Tibial nerve (tissue), 4 donors: ENCODE measurements at regions not wholly inside any gene's neighbourhood (a gene's known extent, or its start where the extent isn't known, plus 50 kb on each side); places are given as distances from the start of the nearest gene placed in this dataset.
"Not testable (repeated sequence)": the region's sequence is repeated elsewhere in the genome, so short reads cannot be mapped to it uniquely, and the experiment has no call there.

Experiments used
- DNase-seq, 2 donors: peaks; one replicate each; pipeline ENCODE4 v3.0.0-alpha.2; 2019; ENCODE audit warnings: low spot score in 2 of 2
- H3K27ac ChIP-seq, 4 donors: fragments of 200-600 bp; sonication (generic) in 3 of 4; one replicate each; pipeline ENCODE4 v1.5.1; 2017 to 2019; ENCODE audit warnings: mild to moderate bottlenecking in 1 of 4
- H3K27me3 ChIP-seq, 2 donors: fragments of 200-600 bp; sonication (generic) in 1 of 2; one replicate each; pipeline versions ENCODE4 v1.5.1 to v1.6.0; 2017 to 2019
- H3K36me3 ChIP-seq, 3 donors: fragments of 200-600 bp; sonication (generic); one replicate each; pipeline ENCODE4 v1.5.1; 2018 to 2019
- H3K4me1 ChIP-seq, 4 donors: fragments of 200-600 bp; sonication (generic) in 3 of 4; one replicate each; pipeline ENCODE4 v1.5.1; 2017 to 2019
- H3K4me3 ChIP-seq, 4 donors: fragments of 200-600 bp; sonication (generic) in 3 of 4; one replicate each; pipeline ENCODE4 v1.5.1; 2017 to 2019; ENCODE audit warnings: mild to moderate bottlenecking in 1 of 4, moderate library complexity in 1 of 4
- H3K9me3 ChIP-seq, 4 donors: fragments of 200-600 bp; sonication (generic) in 3 of 4; one replicate each; pipeline ENCODE4 v1.5.1; 2017 to 2019
- EP300 ChIP-seq, 2 donors: sonication (generic); formaldehyde crosslinking; IDR thresholded peaks; one replicate each; pipeline ENCODE4 v1.6.1; 2017; ENCODE audit warnings: antibody characterized with exemption in 2 of 2, mild to moderate bottlenecking in 1 of 2
- POLR2A ChIP-seq, 2 donors: fragments of 450-650 bp; IDR thresholded peaks; one replicate each; pipeline ENCODE4 v1.6.1; 2017; ENCODE audit warnings: antibody characterized with exemption in 2 of 2, mild to moderate bottlenecking in 2 of 2, moderate library complexity in 2 of 2
- WGBS, 2 donors: methylation state at CpG; one replicate each; pipeline ENCODE4 v1.1.5; 2018; 5-methylcytosine and 5-hydroxymethylcytosine counted together
- TF ChIP-seq, protein P1 (sequence below), 5 experiments: fragments of 200-600 bp in 3 of 5; fragments of 450-650 bp in 2 of 5; sonication (generic) in 3 of 5; IDR thresholded peaks; one replicate each; pipeline ENCODE4 v1.5.1; 2016 to 2019; ENCODE audit warnings: antibody characterized with exemption in 5 of 5, mild to moderate bottlenecking in 3 of 5, moderate library complexity in 2 of 5

DNA sequence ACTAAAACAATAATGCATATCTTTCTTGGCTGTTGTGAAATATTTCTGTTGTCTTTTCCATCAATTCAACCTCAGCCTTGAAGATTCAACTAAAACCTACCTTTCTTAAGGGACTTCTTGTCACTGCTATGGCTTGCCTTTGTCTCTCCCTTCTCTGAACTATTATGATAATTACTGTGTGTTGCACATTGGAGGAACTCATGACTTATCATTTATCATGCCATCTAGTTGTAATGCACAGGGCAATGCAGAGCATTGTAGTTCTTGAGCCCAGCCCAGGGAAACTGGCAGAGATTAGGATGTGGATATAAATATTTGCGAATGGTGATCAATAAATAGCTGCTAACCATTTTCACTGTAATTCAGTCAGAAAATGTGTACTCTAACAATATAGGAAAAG lies 427.1 kb upstream of the FRG2C start:
- Histone ChIP-seq H3K36me3 (no peaks in the 10 kb centered on the region), H3K9me3 (no peaks in the 10 kb centered on the region), H3K4me3 (no peak overlapping the region), H3K27ac (no peak overlapping the region), H3K27me3 (no peaks in the 10 kb centered on the region), H3K4me1 (no peaks in the 10 kb centered on the region)
- TF ChIP-seq EP300 (IDR thresholded peaks at IDR 0.05): no peak
- TF ChIP-seq, protein P1, sequence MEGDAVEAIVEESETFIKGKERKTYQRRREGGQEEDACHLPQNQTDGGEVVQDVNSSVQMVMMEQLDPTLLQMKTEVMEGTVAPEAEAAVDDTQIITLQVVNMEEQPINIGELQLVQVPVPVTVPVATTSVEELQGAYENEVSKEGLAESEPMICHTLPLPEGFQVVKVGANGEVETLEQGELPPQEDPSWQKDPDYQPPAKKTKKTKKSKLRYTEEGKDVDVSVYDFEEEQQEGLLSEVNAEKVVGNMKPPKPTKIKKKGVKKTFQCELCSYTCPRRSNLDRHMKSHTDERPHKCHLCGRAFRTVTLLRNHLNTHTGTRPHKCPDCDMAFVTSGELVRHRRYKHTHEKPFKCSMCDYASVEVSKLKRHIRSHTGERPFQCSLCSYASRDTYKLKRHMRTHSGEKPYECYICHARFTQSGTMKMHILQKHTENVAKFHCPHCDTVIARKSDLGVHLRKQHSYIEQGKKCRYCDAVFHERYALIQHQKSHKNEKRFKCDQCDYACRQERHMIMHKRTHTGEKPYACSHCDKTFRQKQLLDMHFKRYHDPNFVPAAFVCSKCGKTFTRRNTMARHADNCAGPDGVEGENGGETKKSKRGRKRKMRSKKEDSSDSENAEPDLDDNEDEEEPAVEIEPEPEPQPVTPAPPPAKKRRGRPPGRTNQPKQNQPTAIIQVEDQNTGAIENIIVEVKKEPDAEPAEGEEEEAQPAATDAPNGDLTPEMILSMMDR (IDR thresholded peaks at IDR 0.05): no peak
- WGBS, 2 donors: 94 to 100% methylated on average over 1 of the region's 1 CpG
- no peak for DNase-seq

DNA sequence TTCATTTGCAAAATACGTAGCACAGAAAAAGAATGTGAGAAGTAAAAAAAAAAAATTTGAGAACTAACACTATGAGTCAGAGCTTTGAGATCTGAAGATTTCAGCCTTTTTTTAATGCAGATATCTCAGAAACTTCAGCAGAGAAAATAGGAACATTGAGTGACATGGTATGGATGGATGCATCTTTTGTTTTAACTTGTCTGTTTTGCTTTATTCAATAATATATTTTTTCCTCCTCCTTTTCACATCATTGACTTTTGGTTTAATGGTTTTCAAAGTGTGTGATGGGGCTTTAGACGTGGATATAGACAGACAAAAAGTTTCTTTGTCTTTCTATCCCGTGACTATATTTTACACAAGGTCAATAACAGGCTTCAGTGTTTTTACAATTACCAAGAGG lies 426.7 kb upstream of the FRG2C start:
- Histone ChIP-seq H3K4me1 (no peaks in the 10 kb centered on the region), H3K4me3 (no peak overlapping the region), H3K27ac (no peak overlapping the region), H3K27me3 (no peaks in the 10 kb centered on the region), H3K36me3 (no peaks in the 10 kb centered on the region), H3K9me3 (no peaks in the 10 kb centered on the region)
- 37 to 39% methylated on average over 3 of the region's 3 CpGs for WGBS, 2 donors
- TF ChIP-seq POLR2A (IDR thresholded peaks at IDR 0.05) (no peak), EP300 (IDR thresholded peaks at IDR 0.05) (no peak)
- TF ChIP-seq, protein P1 (IDR thresholded peaks at IDR 0.05): no peak
- no peak for DNase-seq

GRCh38 chr3:75241226-75241962 lies 422.7 kb upstream of the FRG2C start:
- H3K4me3 ChIP-seq, H3K27me3 ChIP-seq, DNase-seq, H3K4me1 ChIP-seq, H3K36me3 ChIP-seq, H3K9me3 ChIP-seq, H3K27ac ChIP-seq: not testable (repeated sequence)
- WGBS, 2 donors: 63 to 70% methylated on average over 5 of the region's 5 CpGs

GRCh38 chr3:75242012-75242735 lies 422.0 kb upstream of the FRG2C start:
- 83 to 86% methylated on average over 4 of the region's 4 CpGs for WGBS, 2 donors
- Histone ChIP-seq H3K36me3 (no peaks in the 10 kb centered on the region), H3K27me3 (no peaks in the 10 kb centered on the region), H3K9me3 (no peaks in the 10 kb centered on the region), H3K27ac (no peak overlapping the region), H3K4me1 (no peaks in the 10 kb centered on the region), H3K4me3 (no peak overlapping the region)
- TF ChIP-seq EP300 (IDR thresholded peaks at IDR 0.05) (no peak), POLR2A (IDR thresholded peaks at IDR 0.05) (no peak)
- TF ChIP-seq, protein P1 (IDR thresholded peaks at IDR 0.05): no peak
- no peak for DNase-seq

- DNase-seq: no peak
- H3K27ac ChIP-seq: no peak overlapping the region
- H3K4me3 ChIP-seq: no peak overlapping the region
- TF ChIP-seq, protein P1 (IDR thresholded peaks at IDR 0.05): no peak
- no peak for TF ChIP-seq EP300 (IDR thresholded peaks at IDR 0.05)
- TF ChIP-seq POLR2A (IDR thresholded peaks at IDR 0.05): no peak
- H3K4me1 ChIP-seq: no peaks in the 10 kb centered on the region
- H3K9me3 ChIP-seq: no peaks in the 10 kb centered on the region
- no peaks in the 10 kb centered on the region for H3K36me3 ChIP-seq
- no peaks in the 10 kb centered on the region for H3K27me3 ChIP-seq
Observed at GRCh38 chr3:75248974-75249373, 415.2 kb upstream of the FRG2C start.
